H1 (cell line): ENCODE measurements at regions not wholly inside any gene's neighbourhood (a gene's known extent, or its start where the extent isn't known, plus 50 kb on each side); places are given as distances from the start of the nearest gene placed in this dataset.

Source experiments
- CTCF ChIA-PET: fragments of 300-600 bp; sonication (Branson Sonifier 250); formaldehyde crosslinking; loops from one replicate; lab custom pipeline; 2021; ENCODE audit not compliant: partially characterized antibody; lab: Charles Lee
- POLR2A ChIA-PET: fragments of 300-600 bp; sonication (Branson Sonifier 250); formaldehyde crosslinking; loops from one replicate; lab custom pipeline; 2021; ENCODE audit warnings: inconsistent platforms; ENCODE audit not compliant: partially characterized antibody; lab: Charles Lee
- DNase-seq, 2 experiments: peaks; one replicate each; pipeline versions ENCODE4 v3.0.0 to v3.0.0-alpha.2; 2010 to 2022; ENCODE audit warnings: low spot score in 2 of 2, low read depth in 1 of 2, mixed read lengths in 1 of 2
- FAIRE-seq: peaks from 2 replicates; lab custom pipeline; 2011; peaks lifted over from hg19 to GRCh38; lab: Jason Lieb, UNC
- H2AFZ ChIP-seq: 2 replicates; pipeline ENCODE4 v1.8.1; 2012; ENCODE audit warnings: low read length, inconsistent platforms
- H2AK5ac ChIP-seq: 2 replicates; pipeline ENCODE4 v1.6.1; 2013; ENCODE audit warnings: low read depth, low read length
- H2BK120ac ChIP-seq: replicated peaks from 2 replicates; pipeline ENCODE3; 2013; ENCODE audit warnings: low read depth, low read length, inconsistent platforms
- H2BK12ac ChIP-seq: 2 replicates; pipeline ENCODE4 v1.6.1; 2013; ENCODE audit warnings: low read depth, low read length
- H2BK15ac ChIP-seq: 2 replicates; pipeline ENCODE4 v1.6.1; 2013; ENCODE audit warnings: low read length
- H2BK20ac ChIP-seq: 2 replicates; pipeline ENCODE4 v1.6.1; 2013; ENCODE audit warnings: low read length
- H2BK5ac ChIP-seq: 2 replicates; pipeline ENCODE4 v1.6.1; 2013; ENCODE audit warnings: low read depth, low read length
- H3K14ac ChIP-seq: 2 replicates; pipeline ENCODE4 v1.6.1; 2013; ENCODE audit warnings: inconsistent platforms; ENCODE audit not compliant: insufficient read length
- H3K18ac ChIP-seq: 2 replicates; pipeline ENCODE4 v1.6.1; 2013; ENCODE audit warnings: low read length; ENCODE audit errors: extremely low read depth
- H3K23ac ChIP-seq: 2 replicates; pipeline ENCODE4 v1.6.1; 2013; ENCODE audit warnings: inconsistent platforms; ENCODE audit not compliant: insufficient read length
- H3K23me2 ChIP-seq: 2 replicates; pipeline ENCODE4 v1.6.1; 2013; ENCODE audit warnings: low read depth, low read length
- H3K27ac ChIP-seq: 2 replicates; pipeline ENCODE4 v1.6.1; 2011; ENCODE audit warnings: low read depth, low read length, inconsistent platforms
- H3K27me3 ChIP-seq, 4 experiments: replicated peaks in 1 of 4; 1 replicate in 1 of 4; 2 replicates in 3 of 4; pipeline versions ENCODE4 v1.6.1 to v1.8.1; 2011 to 2013; ENCODE audit warnings: low read length in 3 of 4, mild to moderate bottlenecking in 3 of 4, inconsistent platforms in 2 of 4, mixed read lengths in 2 of 4, moderate library complexity in 1 of 4; ENCODE audit not compliant: control insufficient read depth in 3 of 4, insufficient read depth in 3 of 4; ENCODE audit errors: extremely low read depth in 1 of 4
- H3K36me3 ChIP-seq, 4 experiments: 2 replicates each; pipeline versions ENCODE4 v1.6.1 to v1.8.1; 2011 to 2013; ENCODE audit warnings: mild to moderate bottlenecking in 4 of 4, low read length in 3 of 4, moderate library complexity in 2 of 4, control low read depth in 1 of 4, inconsistent platforms in 1 of 4; ENCODE audit not compliant: insufficient read depth in 4 of 4, control insufficient read depth in 2 of 4
- H3K4ac ChIP-seq: replicated peaks from 2 replicates; pipeline ENCODE3; 2013; ENCODE audit warnings: low read length, low read depth, mixed read lengths, inconsistent platforms; ENCODE audit not compliant: insufficient read length
- H3K4me1 ChIP-seq, 4 experiments: replicated peaks in 1 of 4; 1 replicate in 1 of 4; 2 replicates in 3 of 4; pipeline versions ENCODE4 v1.6.1 to v1.8.1; 2011 to 2013; ENCODE audit warnings: low read length in 3 of 4, inconsistent platforms in 2 of 4, mixed read lengths in 1 of 4; ENCODE audit not compliant: insufficient read depth in 4 of 4, control insufficient read depth in 3 of 4
- H3K4me2 ChIP-seq, 2 experiments: 2 replicates each; pipeline versions ENCODE4 v1.6.1 to v1.8.1; 2011 to 2013; ENCODE audit warnings: low read depth in 2 of 2, low read length in 2 of 2, control low read depth in 1 of 2, inconsistent platforms in 1 of 2, mild to moderate bottlenecking in 1 of 2; ENCODE audit not compliant: insufficient read depth in 1 of 2
- H3K4me3 ChIP-seq, 4 experiments: fragments of 200-600, 300-600 bp in 1 of 4; sonication (generic), shearing (Covaris generic), sonication (Bioruptor Twin) in 1 of 4; 2 replicates each; pipeline versions ENCODE4 v1.5.1 to v1.8.1; 2011 to 2016; ENCODE audit warnings: low read length in 4 of 4, low read depth in 3 of 4, control low read depth in 2 of 4, inconsistent platforms in 2 of 4, mild to moderate bottlenecking in 2 of 4, mixed read lengths in 1 of 4, moderate library complexity in 1 of 4; ENCODE audit not compliant: insufficient read depth in 2 of 4; ENCODE audit errors: extremely low read depth in 1 of 4
- H3K56ac ChIP-seq: replicated peaks from 2 replicates; pipeline ENCODE3; 2013; ENCODE audit warnings: low read depth, mild to moderate bottlenecking, mixed read lengths, low read length, inconsistent platforms; ENCODE audit not compliant: insufficient read length
- H3K79me1 ChIP-seq: 2 replicates; pipeline ENCODE4 v1.6.1; 2013; ENCODE audit warnings: low read depth, low read length, control low read depth
- H3K79me2 ChIP-seq, 2 experiments: 2 replicates each; pipeline versions ENCODE4 v1.6.1 to v1.8.1; 2012 to 2013; ENCODE audit warnings: low read length in 2 of 2, mild to moderate bottlenecking in 2 of 2, inconsistent platforms in 1 of 2; ENCODE audit not compliant: insufficient read depth in 2 of 2, control insufficient read depth in 1 of 2
- H3K9ac ChIP-seq, 4 experiments: replicated peaks in 1 of 4; 1 replicate in 1 of 4; 2 replicates in 3 of 4; pipeline versions ENCODE4 v1.6.1 to v1.8.1; 2011 to 2013; ENCODE audit warnings: low read depth in 3 of 4, low read length in 3 of 4, control low read depth in 2 of 4, mild to moderate bottlenecking in 2 of 4, moderate library complexity in 2 of 4, inconsistent platforms in 1 of 4; ENCODE audit errors: extremely low read depth in 1 of 4
- H3K9me3 ChIP-seq, 2 experiments: 2 replicates each; pipeline versions ENCODE4 v1.6.1 to v1.8.1; 2012 to 2013; ENCODE audit warnings: mild to moderate bottlenecking in 2 of 2, moderate library complexity in 2 of 2, control low read depth in 1 of 2, inconsistent platforms in 1 of 2, low read depth in 1 of 2, low read length in 1 of 2, mixed read lengths in 1 of 2; ENCODE audit not compliant: insufficient read depth in 2 of 2
- H4K20me1 ChIP-seq, 2 experiments: replicated peaks in 1 of 2; 2 replicates each; pipeline versions ENCODE3 to v1.8.1; 2011 to 2013; ENCODE audit warnings: inconsistent platforms in 2 of 2, low read length in 2 of 2, mild to moderate bottlenecking in 1 of 2; ENCODE audit not compliant: insufficient read depth in 2 of 2, control insufficient read depth in 1 of 2
- H4K5ac ChIP-seq: 2 replicates; pipeline ENCODE4 v1.6.1; 2013; ENCODE audit warnings: low read length, low read depth, mixed read lengths, inconsistent platforms; ENCODE audit not compliant: insufficient read length
- H4K8ac ChIP-seq: 2 replicates; pipeline ENCODE4 v1.8.0; 2013; ENCODE audit warnings: mild to moderate bottlenecking, moderate library complexity, low read length, inconsistent platforms; ENCODE audit not compliant: insufficient read depth; ENCODE audit errors: extremely low read depth
- H4K91ac ChIP-seq: replicated peaks from 2 replicates; pipeline ENCODE3; 2013; ENCODE audit warnings: low read length, mixed read lengths, inconsistent platforms; ENCODE audit not compliant: insufficient read length
- KDM4A ChIP-seq: IDR thresholded peaks from one replicate; pipeline ENCODE4 v1.7.1; 2012; ENCODE audit warnings: low read depth, mild to moderate bottlenecking, moderate library complexity, low read length, inconsistent platforms; ENCODE audit not compliant: severe bottlenecking
- MAFK ChIP-seq: IDR thresholded peaks from 2 replicates; pipeline ENCODE4 v1.6.1; 2012; ENCODE audit warnings: low read depth, mild to moderate bottlenecking, improper control_type of control experiment, low read length
- POLR2AphosphoS5 ChIP-seq: IDR thresholded peaks from 2 replicates; pipeline ENCODE4 v1.6.1; 2011; ENCODE audit warnings: low read depth, low read length
- POU5F1 ChIP-seq: IDR thresholded peaks from 2 replicates; pipeline ENCODE4 v1.6.1; 2011; ENCODE audit warnings: low read depth, mild to moderate bottlenecking, low read length, moderate library complexity
- WGBS, 2 experiments: shearing (Covaris generic) in 1 of 2; methylation state at CpG; one replicate each; pipeline versions ENCODE4 v1.1.6 to v1.1.7; 2013 to 2015; ENCODE audit warnings: low lambda C conversion rate in 2 of 2, mixed read lengths in 2 of 2, inconsistent platforms in 1 of 2, low coverage in 1 of 2, missing lambda C conversion rate in 1 of 2; ENCODE audit not compliant: insufficient replicate concordance in 2 of 2, insufficient coverage in 1 of 2, insufficient read length in 1 of 2; ENCODE audit errors: extremely low coverage in 1 of 2, missing lambda C conversion rate in 1 of 2; 5-methylcytosine and 5-hydroxymethylcytosine counted together

GRCh38 chr20:24894488-24894887 is 54.6 kb upstream of the CST7 start:
- Histone ChIP-seq H3K4ac (no peak overlapping the region), H3K4me3 (no peak overlapping the region), H3K14ac (no peak overlapping the region), H3K79me2 (no peaks in the 10 kb centered on the region), H3K4me1 (no peaks in the 10 kb centered on the region), H3K23ac (no peak overlapping the region), H3K79me1 (no peaks in the 10 kb centered on the region), H2BK20ac (no peak overlapping the region), H3K36me3 (no peaks in the 10 kb centered on the region), H2BK12ac (no peak overlapping the region), H3K27me3 (no peaks in the 10 kb centered on the region; a peak in 1 of 7 replicates), H4K91ac (no peak overlapping the region), H3K4me2 (no peak overlapping the region), H3K9me3 (peaks cover 10 to 18% of the 10 kb centered on the region in 2 experiments; a peak in 3 of 4 replicates), H3K56ac (no peak overlapping the region), H3K23me2 (no peaks in the 10 kb centered on the region), H4K20me1 (no peaks in the 10 kb centered on the region), H3K27ac (no peak overlapping the region), H4K8ac (no peak overlapping the region), H2AFZ (no peak overlapping the region), H2AK5ac (no peak overlapping the region), H2BK15ac (no peak overlapping the region), H3K9ac (no peak overlapping the region), H2BK120ac (no peak overlapping the region), H2BK5ac (no peak overlapping the region), H3K18ac (no peak overlapping the region), H4K5ac (no peak overlapping the region)
- POLR2A ChIA-PET: no interaction called here
- DNase-seq (no peak), FAIRE-seq (no peak)
- WGBS, 2 experiments: 73% methylated on average over 4 of the region's 4 CpGs; no CpG with 5 or more reads in 1 of the 2 experiments
- TF ChIP-seq POLR2AphosphoS5: no peak
- no peak for TF ChIP-seq POU5F1
- no peak for TF ChIP-seq KDM4A
- TF ChIP-seq MAFK: no peak
- CTCF ChIA-PET: interaction anchor here (0.6 to 1.2 kb wide), 2 partner anchors 24 to 110 kb away, joined by 3 to 5 read pairs; no protein-coding TSS in a partner anchor
